ENCODE measurements at regions not wholly inside any gene's neighbourhood (a gene's known extent, or its start where the extent isn't known, plus 50 kb on each side); places are given as distances from the start of the nearest gene placed in this dataset.
"Not testable (repeated sequence)": the region's sequence is repeated elsewhere in the genome, so short reads cannot be mapped to it uniquely, and the experiment has no call there.

DNA sequence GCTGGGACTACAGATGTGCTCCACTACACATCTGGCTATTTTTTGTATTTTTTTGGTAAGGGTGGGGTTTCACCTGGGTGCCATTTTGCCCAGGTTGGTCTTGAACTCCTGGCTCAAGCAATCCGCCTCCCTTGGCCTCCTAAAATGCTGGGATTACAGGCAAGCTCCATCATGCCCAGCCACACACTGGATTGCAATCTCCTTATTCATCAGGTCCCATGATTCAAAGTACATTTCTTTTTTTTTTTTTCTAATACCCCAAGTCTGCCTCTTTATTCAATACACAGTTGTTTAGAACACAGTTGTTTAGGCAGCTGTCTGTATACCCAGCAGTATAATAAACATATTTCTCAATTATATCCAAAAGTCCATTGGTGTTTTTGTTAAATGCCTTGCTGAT, 130.3 kb upstream of the ARSJ start:
- no peak for FAIRE-seq
- no peak for TF ChIP-seq POLR2A (IDR thresholded peaks at IDR 0.05; ENCODE audit: low read depth, low read length)
- DNase-seq (ENCODE audit: insufficient read length, low spot score), result no peak

DNA sequence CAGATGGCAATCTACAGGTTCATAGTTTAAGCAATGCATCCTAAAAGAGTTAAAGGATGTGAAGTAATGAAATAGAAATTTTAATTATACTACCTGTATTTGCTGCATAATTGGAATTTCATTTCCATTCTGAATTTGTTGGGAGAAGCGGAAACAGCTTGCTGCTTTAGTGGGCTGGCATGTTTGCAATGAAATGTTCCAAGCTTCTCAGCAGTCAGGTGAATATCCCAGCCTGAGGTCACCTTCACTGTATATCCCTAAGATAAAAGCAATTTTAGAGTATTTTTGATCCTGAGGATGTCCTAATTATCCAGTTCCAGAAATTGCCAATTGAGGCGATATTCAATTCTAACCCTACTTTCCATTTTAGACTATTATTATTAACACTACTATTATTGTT, 136.1 kb upstream of the ARSJ start:
- DNase-seq (ENCODE audit: insufficient read length, low spot score) (no peak), FAIRE-seq (no peak)
- TF ChIP-seq POLR2A (IDR thresholded peaks at IDR 0.05; ENCODE audit: low read depth, low read length), result no peak

DNA sequence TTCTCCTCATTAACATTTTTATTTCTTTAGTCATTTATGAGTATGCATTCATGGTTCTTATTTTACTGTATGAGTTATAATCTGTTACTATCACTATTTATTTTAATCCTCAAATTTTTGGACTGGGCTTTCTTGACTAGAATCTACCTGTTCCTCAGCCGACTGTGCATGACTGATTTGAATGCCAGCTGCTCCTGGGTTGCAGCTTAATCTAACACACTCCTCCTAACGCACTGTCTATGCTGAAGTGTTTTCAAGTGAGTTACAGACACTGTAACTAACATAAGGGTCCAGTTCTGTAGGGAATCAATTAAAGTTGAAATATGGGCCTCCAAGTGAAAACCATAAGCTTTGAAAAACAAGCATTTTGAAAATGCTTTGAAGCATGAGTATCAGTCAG, 137.4 kb upstream of the ARSJ start:
- FAIRE-seq (no peak), DNase-seq (ENCODE audit: insufficient read length, low spot score) (no peak)

DNA sequence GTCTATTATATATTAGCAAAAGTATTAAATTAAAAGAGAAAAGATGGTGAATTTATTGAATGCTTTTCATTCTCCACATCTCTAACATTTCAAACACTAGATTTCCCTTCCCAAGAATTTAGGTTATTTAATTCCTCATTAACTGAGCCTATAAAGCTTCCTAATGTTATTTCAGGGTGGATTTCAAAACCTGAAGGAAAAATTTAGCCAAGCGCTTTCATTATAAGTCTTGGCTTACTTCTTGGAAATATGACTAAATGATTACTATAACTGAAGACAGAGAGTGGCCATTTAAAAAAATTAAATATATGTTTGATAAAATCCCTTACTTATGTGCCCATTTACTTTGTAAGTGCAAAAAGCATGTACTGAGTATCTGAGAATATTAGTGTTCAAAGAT, 141.8 kb upstream of the ARSJ start:
- TF ChIP-seq POLR2A (IDR thresholded peaks at IDR 0.05; ENCODE audit: low read depth, low read length), result no peak
- no peak for FAIRE-seq

More for the DNA sequence above, 137.4 kb upstream of the ARSJ start:
- TF ChIP-seq POLR2A (IDR thresholded peaks at IDR 0.05; ENCODE audit: low read depth, low read length), result no peak

DNA sequence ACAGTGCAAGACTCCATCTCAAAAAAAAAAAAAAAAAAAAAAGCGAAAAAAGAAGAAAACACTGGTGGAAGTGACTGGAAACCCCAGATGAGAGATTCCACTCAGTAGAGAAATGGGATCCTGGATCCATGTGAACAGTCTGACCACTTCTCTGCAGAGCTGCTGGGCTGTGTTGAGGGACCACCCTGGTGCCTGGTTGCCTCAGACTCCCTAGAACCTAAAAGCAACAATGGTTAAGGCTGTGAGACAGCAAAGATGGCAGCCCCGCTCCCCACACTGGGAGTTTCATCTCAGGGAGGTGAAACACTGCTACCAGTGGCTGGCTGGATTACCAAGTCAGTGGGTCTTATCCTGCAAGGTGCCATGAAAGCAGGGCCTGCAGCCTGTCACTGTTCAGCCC, 152.8 kb upstream of the ARSJ start:
- TF ChIP-seq POLR2A (IDR thresholded peaks at IDR 0.05; ENCODE audit: low read depth, low read length), result no peak
- no peak for FAIRE-seq
- DNase-seq (ENCODE audit: insufficient read length, low spot score), result no peak

More for the DNA sequence above, 141.8 kb upstream of the ARSJ start:
- DNase-seq (ENCODE audit: insufficient read length, low spot score), result no peak

DNA sequence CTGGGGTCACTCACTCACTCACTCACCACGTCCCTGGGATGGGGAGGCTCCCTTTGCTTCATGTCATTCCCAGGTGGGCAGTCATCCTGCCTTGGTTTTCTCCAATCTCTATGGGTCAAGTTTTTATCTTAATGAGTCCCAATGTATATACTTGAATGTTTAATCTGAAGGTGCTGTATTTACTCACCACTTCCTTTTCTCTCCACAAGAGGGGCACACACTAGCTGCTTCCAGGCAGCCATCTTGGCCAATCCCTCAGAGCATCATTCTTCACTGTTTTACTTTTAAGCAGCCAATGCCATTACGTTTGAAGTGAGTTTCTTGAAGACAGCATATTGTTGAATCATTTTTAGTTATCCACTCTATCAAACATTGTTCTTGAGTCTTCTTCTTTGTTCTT, 153.4 kb upstream of the ARSJ start:
- no peak for DNase-seq (ENCODE audit: insufficient read length, low spot score)

DNA sequence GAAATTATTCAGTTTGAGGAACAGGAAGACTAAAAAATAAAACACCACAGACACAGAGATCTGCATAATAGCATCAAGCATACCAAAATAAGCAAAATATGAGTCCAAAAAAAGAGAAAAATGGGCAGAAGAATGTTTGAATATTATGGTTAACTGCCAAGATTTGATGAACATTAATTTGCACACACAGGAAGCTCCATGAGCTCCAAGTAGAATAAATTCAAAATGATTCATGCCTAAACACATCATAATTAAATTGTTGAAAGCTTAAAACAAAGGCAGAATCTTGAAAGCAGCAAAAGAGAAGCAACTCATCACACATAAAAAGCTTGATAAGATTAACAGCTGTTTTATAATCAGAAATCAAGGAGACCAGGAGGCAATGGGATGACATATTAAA, 156.6 kb upstream of the ARSJ start:
- FAIRE-seq (no peak), DNase-seq (ENCODE audit: insufficient read length, low spot score) (no peak)
- TF ChIP-seq POLR2A (IDR thresholded peaks at IDR 0.05; ENCODE audit: low read depth, low read length), result no peak

More for the DNA sequence above, 153.4 kb upstream of the ARSJ start:
- FAIRE-seq, result no peak
- TF ChIP-seq POLR2A (IDR thresholded peaks at IDR 0.05; ENCODE audit: low read depth, low read length), result no peak

DNA sequence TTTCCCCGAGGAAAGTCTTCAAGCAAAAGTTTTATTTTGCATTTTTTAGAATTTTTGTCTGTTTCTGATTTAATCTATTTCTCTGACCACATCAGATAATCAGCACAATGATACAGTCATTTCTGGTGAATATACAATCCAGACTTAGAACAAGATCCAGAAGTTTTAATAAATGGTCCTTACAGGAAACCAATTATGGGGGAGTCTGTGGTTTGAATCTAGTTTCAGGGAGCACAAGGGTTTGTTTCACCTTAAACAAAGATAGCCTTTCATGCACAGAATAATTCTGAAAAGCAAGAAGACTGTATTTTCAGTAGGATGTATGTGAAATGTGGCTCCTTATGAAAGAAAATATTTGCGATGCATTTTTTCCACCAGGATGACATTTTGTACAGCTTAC, 158.5 kb upstream of the ARSJ start:
- no peak for TF ChIP-seq POLR2A (IDR thresholded peaks at IDR 0.05; ENCODE audit: low read depth, low read length)
- FAIRE-seq (no peak), DNase-seq (ENCODE audit: insufficient read length, low spot score) (no peak)

DNA sequence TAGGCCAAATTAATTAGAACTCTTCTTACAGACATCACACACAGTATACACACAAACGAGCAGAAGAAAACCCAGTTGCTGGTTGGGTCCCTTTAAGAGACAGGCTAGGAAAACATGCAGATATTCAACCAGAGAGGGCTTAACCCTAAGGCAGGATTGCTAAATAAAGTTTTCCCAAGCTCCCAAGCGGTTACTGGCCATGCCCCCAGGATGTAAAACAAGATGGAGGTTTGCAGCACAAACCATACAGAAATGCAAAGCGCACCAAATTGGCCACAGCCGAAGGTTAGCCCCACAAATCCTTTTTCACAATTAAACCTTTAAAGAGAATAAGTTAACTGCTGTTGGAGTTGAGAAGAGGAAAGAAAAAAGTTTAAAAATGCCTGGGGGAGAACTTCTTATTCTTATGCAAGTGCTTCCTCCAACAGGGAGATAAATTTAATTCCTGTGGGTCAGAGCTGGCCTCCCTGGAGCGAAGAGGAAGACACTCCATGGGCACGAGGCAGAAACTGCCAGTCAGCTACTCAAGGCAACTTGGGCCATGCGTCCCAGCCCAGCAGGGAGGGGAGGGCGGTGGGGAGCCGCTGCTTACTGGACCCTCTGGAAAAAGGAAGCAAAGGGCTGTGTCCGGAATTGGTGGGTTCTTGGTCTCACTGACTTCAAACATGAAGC, 167.6 kb upstream of the ARSJ start:
- FAIRE-seq (no peak), DNase-seq (ENCODE audit: insufficient read length, low spot score) (no peak)
- no peak for TF ChIP-seq POLR2A (IDR thresholded peaks at IDR 0.05; ENCODE audit: low read depth, low read length)

DNA sequence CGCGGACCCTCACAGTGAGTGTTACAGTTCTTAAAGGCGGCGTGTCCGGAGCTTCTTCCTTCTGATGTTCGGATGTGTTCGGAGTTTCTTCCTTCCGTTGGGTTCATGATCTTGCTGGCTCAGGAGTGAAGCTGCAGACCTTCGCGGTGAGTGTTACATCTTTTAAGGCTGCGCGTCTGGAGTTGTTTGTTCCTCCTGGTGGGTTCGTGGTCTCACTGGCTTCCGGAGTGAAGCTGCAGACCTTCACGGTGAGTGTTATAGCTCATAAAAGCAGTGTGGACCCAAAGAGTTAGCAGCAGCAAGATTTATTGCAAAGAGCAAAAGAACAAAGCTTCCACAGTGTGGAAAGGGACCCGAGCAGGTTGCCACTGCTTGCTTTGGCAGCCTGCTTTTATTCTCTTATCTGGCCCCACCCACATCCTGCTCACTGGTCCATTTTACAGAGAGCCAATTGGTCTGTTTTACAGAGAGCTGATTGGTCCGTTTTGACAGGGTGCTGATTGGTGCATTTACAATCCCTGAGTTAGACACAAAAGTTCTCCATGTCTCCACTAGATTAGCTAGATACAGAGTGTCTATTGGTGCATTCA, 168.3 kb upstream of the ARSJ start:
- not testable (repeated sequence) for FAIRE-seq; DNase-seq (ENCODE audit: insufficient read length, low spot score)

DNA sequence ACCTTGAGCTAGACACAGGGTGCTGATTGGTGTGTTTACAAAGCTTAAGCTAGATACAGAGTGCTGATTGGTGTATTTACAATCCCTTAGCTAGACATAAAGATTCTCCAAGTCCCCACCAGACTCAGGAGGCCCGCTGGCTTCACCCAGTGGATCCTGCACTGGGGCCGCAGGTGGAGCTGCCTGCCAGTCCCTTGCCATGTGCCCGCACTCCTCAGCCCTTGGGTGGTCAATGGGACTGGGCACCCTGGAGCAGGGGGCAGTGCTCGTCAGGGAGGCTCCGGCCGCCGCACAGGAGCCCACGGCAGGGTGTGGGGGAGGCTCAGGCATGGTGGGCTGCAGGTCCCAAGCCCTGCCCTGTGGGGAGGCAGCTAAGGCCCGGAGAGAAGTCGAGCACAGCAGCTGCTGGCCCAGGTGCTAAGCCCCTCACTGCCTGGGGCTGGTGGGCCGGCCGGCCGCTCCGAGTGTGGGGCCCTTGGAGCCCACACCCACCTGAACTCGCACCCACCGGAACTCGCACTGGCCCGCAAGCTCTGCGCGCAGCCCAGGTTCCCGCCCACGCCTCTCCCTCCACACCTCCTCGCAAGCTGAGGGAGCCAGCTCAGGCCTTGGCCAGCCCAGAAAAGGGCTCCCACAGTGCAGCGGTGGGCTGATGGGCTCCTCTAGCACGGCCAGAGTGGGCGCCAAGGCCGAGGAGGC, 169.1 kb upstream of the ARSJ start:
- DNase-seq (ENCODE audit: insufficient read length, low spot score), result not testable (repeated sequence)

DNA sequence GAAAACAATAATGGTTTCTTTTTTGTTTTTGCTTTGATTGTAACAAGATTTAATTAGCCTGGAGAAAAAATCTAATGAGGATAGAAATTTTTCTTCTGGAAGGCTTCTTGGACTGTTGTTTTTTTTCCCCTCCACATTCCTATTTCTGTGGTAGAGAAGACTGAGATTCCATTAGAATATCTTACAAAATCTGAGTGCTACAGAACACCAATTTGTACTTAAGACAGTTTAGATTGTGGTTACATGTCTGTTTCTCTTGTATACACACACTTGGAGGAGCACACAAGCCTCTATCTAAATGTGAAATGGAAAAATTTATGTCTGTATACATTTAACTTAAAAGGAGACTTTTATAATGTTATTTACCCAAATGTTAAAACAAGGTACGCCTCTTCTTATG, 176.9 kb upstream of the ARSJ start:
- TF ChIP-seq POLR2A (IDR thresholded peaks at IDR 0.05; ENCODE audit: low read depth, low read length), result no peak
- DNase-seq (ENCODE audit: insufficient read length, low spot score), result no peak

More for the DNA sequence above, 169.1 kb upstream of the ARSJ start:
- FAIRE-seq, result not testable (repeated sequence)

DNA sequence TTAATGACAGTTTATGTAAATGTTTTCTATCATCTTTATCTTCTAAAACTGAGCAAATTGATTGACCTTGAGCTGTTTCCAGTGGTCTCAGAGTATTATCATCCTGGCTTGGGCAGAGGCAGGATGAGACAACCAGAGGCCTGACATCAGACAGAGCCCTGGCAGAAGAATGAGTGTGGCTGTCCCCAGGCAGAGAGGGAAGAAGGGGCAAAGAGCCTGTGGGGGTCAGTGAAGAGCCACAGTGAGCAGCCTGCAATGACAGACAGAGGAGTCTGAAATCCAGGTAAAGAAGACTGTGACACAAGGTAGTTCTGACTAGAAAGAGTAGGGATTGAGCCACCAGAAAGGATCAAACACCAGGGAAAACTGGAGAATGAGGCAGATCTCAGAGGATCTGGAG, 182.4 kb upstream of the ARSJ start:
- no peak for DNase-seq (ENCODE audit: insufficient read length, low spot score)
- no peak for FAIRE-seq
- no peak for TF ChIP-seq POLR2A (IDR thresholded peaks at IDR 0.05; ENCODE audit: low read depth, low read length)

More for the DNA sequence above, 176.9 kb upstream of the ARSJ start:
- FAIRE-seq, result no peak

DNA sequence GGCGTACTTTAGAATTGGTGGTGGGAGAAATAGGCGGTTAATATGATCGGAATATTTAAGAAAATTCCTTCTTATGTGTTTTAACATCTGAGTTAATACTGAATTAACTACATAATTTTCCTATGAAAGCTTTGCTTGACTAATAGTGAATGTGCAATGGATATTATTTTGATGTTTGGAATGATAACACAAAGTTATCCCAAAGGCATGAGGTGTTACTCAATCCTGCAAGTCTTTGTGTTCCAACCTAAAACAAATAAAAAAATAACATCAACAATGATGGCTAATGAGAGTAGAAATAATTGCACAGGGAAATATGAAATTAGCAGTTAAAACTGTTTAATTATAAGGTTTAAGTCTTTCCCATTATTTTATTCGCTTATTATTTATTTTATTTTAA, 183.6 kb upstream of the ARSJ start:
- TF ChIP-seq POLR2A (IDR thresholded peaks at IDR 0.05; ENCODE audit: low read depth, low read length), result no peak
- FAIRE-seq (no peak), DNase-seq (ENCODE audit: insufficient read length, low spot score) (no peak)

DNA sequence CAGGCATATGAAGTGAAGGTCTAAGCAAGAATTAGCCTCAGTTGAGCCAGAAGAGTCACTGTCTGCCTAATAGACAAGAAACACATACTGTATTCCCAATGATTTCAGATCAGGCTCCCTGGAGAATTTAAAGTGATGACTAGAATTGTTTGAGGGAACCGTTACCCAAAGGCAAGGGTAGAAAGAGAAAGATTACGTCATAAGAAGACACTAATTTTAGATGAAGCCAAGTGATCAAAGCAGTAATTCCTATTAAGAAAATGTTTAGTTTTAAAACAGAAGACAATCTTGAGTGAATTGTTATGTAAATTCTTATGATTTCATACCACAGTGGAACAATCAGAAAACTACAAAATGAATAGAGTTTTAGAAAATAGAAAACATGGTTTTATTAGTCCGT, 194.5 kb upstream of the ARSJ start:
- DNase-seq (ENCODE audit: insufficient read length, low spot score) (no peak), FAIRE-seq (no peak)

More for the DNA sequence above, 194.5 kb upstream of the ARSJ start:
- no peak for TF ChIP-seq POLR2A (IDR thresholded peaks at IDR 0.05; ENCODE audit: low read depth, low read length)
